A673 (cell line): ENCODE measurements at regions not wholly inside any gene's neighbourhood (a gene's known extent, or its start where the extent isn't known, plus 50 kb on each side); places are given as distances from the start of the nearest gene placed in this dataset.

Experiments used
- BruUV-seq: library from RNA; stranded (reverse); fragments of 400-500 nt; replicated peaks from 2 replicates; lab custom pipeline; 2021; lab: Mats Ljungman, UMichigan
- CTCF ChIA-PET: fragments of 300-600 bp; sonication (Branson Sonifier 250); formaldehyde crosslinking; loops from one replicate; lab custom pipeline; 2022; ENCODE audit warnings: antibody characterized with exemption; lab: Charles Lee
- POLR2A ChIA-PET: fragments of 300-600 bp; sonication (Branson Sonifier 250); formaldehyde crosslinking; loops from one replicate; lab custom pipeline; 2022; ENCODE audit warnings: antibody characterized with exemption; ENCODE audit not compliant: low non-redundant PET; lab: Charles Lee
- DNase-seq: peaks from one replicate; pipeline ENCODE4 v3.0.0-alpha.2; 2015; ENCODE audit warnings: low spot score
- H3K27ac ChIP-seq: fragments of 200-600 bp; sonication (generic); 2 replicates; pipeline ENCODE4 v1.5.1; 2016; ENCODE audit warnings: mixed run types, low read depth, mild to moderate bottlenecking, mixed read lengths, antibody characterized with exemption, low read length; ENCODE audit not compliant: poor library complexity, severe bottlenecking
- H3K27me3 ChIP-seq: fragments of 200-600 bp; sonication (generic); replicated peaks from 2 replicates; pipeline ENCODE4 v1.6.1; 2017; ENCODE audit warnings: mixed run types, low read depth, mild to moderate bottlenecking, mixed read lengths, antibody characterized with exemption, low read length; ENCODE audit not compliant: insufficient read depth, poor library complexity
- H3K36me3 ChIP-seq: fragments of 200-600 bp; sonication (generic); 2 replicates; pipeline ENCODE4 v1.6.1; 2016; ENCODE audit warnings: mixed run types, mild to moderate bottlenecking, mixed read lengths, antibody characterized with exemption, low read length; ENCODE audit not compliant: insufficient read depth, poor library complexity, severe bottlenecking
- H3K4me1 ChIP-seq: fragments of 200-600 bp; sonication (generic); 2 replicates; pipeline ENCODE4 v1.6.1; 2017; ENCODE audit warnings: mixed run types, mild to moderate bottlenecking, mixed read lengths, antibody characterized with exemption, low read length; ENCODE audit not compliant: insufficient read depth, poor library complexity, severe bottlenecking
- H3K4me3 ChIP-seq: fragments of 200-600 bp; sonication (generic); 2 replicates; pipeline ENCODE4 v1.5.1; 2016; ENCODE audit warnings: low read depth, mixed run types, mild to moderate bottlenecking, mixed read lengths, low read length; ENCODE audit not compliant: poor library complexity, severe bottlenecking
- H3K9me3 ChIP-seq: fragments of 200-600 bp; sonication (generic); 2 replicates; pipeline ENCODE4 v1.6.1; 2016; ENCODE audit warnings: mixed run types, low read depth, mild to moderate bottlenecking, mixed read lengths, antibody characterized with exemption, low read length; ENCODE audit not compliant: poor library complexity, severe bottlenecking
- CTCF ChIP-seq: fragments of 300-800, 200-600 bp; sonication (generic); conservative IDR thresholded peaks from 2 replicates; pipeline ENCODE4 v1.5.1; 2017; ENCODE audit warnings: low read depth, mild to moderate bottlenecking, antibody characterized with exemption, low read length, moderate library complexity, mixed read lengths
- EZH2 ChIP-seq: fragments of 200-600 bp; sonication (generic); IDR thresholded peaks from 2 replicates; pipeline ENCODE4 v1.6.1; 2017; ENCODE audit warnings: borderline replicate concordance, low read depth, mild to moderate bottlenecking, mixed read lengths, antibody characterized with exemption, low read length; ENCODE audit not compliant: poor library complexity, severe bottlenecking
- intact Hi-C: fragments of 100-400 bp; cut with micrococcal nuclease; formaldehyde crosslinking; loops from one replicate; pipeline ENCODE4 v1.10.0; 2022; ENCODE audit not compliant: unreplicated experiment

- H3K36me3 ChIP-seq = no peaks in the 10 kb centered on the region
Measured at GRCh38 chr2:187213798-187214197, 234.3 kb downstream of the CALCRL start.

GRCh38 chr2:187210726-187211125 is 237.3 kb downstream of the CALCRL start:
- ChIA-PET CTCF (no interaction called here), POLR2A (no interaction called here)
- intact Hi-C loops = no loop called here
- no TSS peak for BruUV-seq
- Histone ChIP-seq H3K27me3 (no peaks in the 10 kb centered on the region), H3K4me1 (peaks cover 5% of the 10 kb centered on the region), H3K27ac (no peak overlapping the region), H3K36me3 (no peaks in the 10 kb centered on the region), H3K9me3 (peaks cover 13% of the 10 kb centered on the region), H3K4me3 (no peak overlapping the region)
- TF ChIP-seq EZH2 (no peak), CTCF (no peak)
- no peak for DNase-seq

More at GRCh38 chr2:187213798-187214197, 234.3 kb downstream of the CALCRL start:
- Histone ChIP-seq H3K4me3 (no peak overlapping the region), H3K4me1 (no peaks in the 10 kb centered on the region), H3K27ac (no peak overlapping the region), H3K27me3 (no peaks in the 10 kb centered on the region), H3K9me3 (peaks cover 13% of the 10 kb centered on the region)
- no peak for TF ChIP-seq EZH2
- TF ChIP-seq CTCF = no peak
- no peak for DNase-seq
- CTCF ChIA-PET = no interaction called here
- POLR2A ChIA-PET = no interaction called here
- no TSS peak for BruUV-seq
- intact Hi-C loops = no loop called here

GRCh38 chr2:187208199-187208785 is 239.8 kb downstream of the CALCRL start:
- BruUV-seq = no TSS peak
- Histone ChIP-seq H3K9me3 (peaks cover 13% of the 10 kb centered on the region), H3K36me3 (no peaks in the 10 kb centered on the region), H3K4me1 (peaks cover 5% of the 10 kb centered on the region), H3K4me3 (no peak overlapping the region), H3K27me3 (no peaks in the 10 kb centered on the region), H3K27ac (no peak overlapping the region)
- TF ChIP-seq EZH2 (no peak), CTCF (no peak)
- intact Hi-C loops = no loop called here
- no peak for DNase-seq
- ChIA-PET POLR2A (no interaction called here), CTCF (no interaction called here)
